ENCODE measurements at regions not wholly inside any gene's neighbourhood (a gene's known extent, or its start where the extent isn't known, plus 50 kb on each side); places are given as distances from the start of the nearest gene placed in this dataset.

DNA sequence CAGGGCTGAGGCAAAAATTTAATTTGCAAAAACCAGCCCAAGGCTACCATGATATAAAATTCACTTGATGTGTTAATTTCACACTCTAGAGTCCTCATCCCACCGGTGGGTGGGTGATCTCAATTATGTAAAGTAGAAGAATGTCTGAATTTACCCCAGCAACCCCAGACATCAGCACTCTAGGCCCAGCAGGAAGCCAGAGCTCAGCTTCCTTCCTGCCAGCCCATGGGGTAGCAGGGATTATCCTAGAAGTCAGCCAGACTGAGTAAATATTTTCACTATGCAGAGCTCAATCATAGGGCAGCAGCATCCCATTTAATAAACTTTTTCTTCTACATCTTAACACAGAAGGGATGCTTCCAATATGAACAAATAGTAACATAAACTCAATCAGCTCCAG is 71.0 kb downstream of the SIPA1L2 start:
- Histone ChIP-seq H3K9me1 (ENCODE audit: control insufficient read depth, insufficient read depth, low read length) (no peaks in the 10 kb centered on the region), H3K36me3 (ENCODE audit: control insufficient read depth, insufficient read depth, low read length) (no peaks in the 10 kb centered on the region), H3K27me3 (ENCODE audit: control insufficient read depth in 2 of 2, insufficient read depth in 2 of 2, low read length in 2 of 2) (no peaks in the 10 kb centered on the region), H3K27ac (ENCODE audit: extremely low read depth, low read depth, low read length) (no peak overlapping the region), H3K9me3 (replicated peaks; ENCODE audit: control insufficient read depth, insufficient read depth, low read depth, low read length) (no peaks in the 10 kb centered on the region), H2AFZ (ENCODE audit: low read depth, low read length) (no peak overlapping the region), H3K4me3 (no peak overlapping the region), H3K4me1 (replicated peaks in 1 of 2; ENCODE audit: control insufficient read depth in 2 of 2, insufficient read depth in 2 of 2, low read length in 2 of 2) (no peaks in the 10 kb centered on the region), H4K20me1 (replicated peaks; ENCODE audit: control insufficient read depth, insufficient read depth, low read length) (no peaks in the 10 kb centered on the region), H3K9ac (ENCODE audit: insufficient read depth in 1 of 2, low read depth in 2 of 2, low read length in 2 of 2) (no peak overlapping the region), H3K4me2 (ENCODE audit: insufficient read depth, low read length) (no peak overlapping the region), H3K79me2 (ENCODE audit: control insufficient read depth, insufficient read depth, low read length) (no peaks in the 10 kb centered on the region)
- no peak for FAIRE-seq
- ChIA-PET CTCF (ENCODE audit: low intra/inter-chr PET ratio) (no interaction called here), POLR2A (no interaction called here)
- no peak for DNase-seq (ENCODE audit: extremely low read depth in 1 of 4, low spot score in 3 of 4)
- no TSS peak for BruUV-seq (replicated peaks)
- ATAC-seq: no peak
- in situ Hi-C loops (cut with MboI): no loop called here
- 0% methylated on average over 1 of the region's 1 CpG for WGBS (ENCODE audit: insufficient coverage, low coverage, missing lambda C conversion rate)
- intact Hi-C loops (cut with micrococcal nuclease): no loop called here
- TF ChIP-seq POLR3G (IDR thresholded peaks at IDR 0.05; ENCODE audit: extremely low read depth, insufficient read length, insufficient replicate concordance) (no peak), MED1 (CRISPR knock-in tag; IDR thresholded peaks at IDR 0.05; ENCODE audit: borderline replicate concordance) (no peak), NCOA4 (IDR thresholded peaks at IDR 0.05; ENCODE audit: partially characterized antibody) (no peak), WHSC1 (IDR thresholded peaks at IDR 0.05; ENCODE audit: low read length) (no peak), STAT5A (IDR thresholded peaks at IDR 0.05; ENCODE audit: borderline replicate concordance, low read length) (no peak), ZFP1 (CRISPR knock-in tag; IDR thresholded peaks at IDR 0.05) (no peak), FOXA1 (IDR thresholded peaks at IDR 0.05; ENCODE audit: borderline replicate concordance) (no peak), ZNF140 (CRISPR knock-in tag; IDR thresholded peaks at IDR 0.05) (no peak), RBFOX2 (IDR thresholded peaks at IDR 0.05; ENCODE audit: low read depth, low read length) (no peak), YY1 (IDR thresholded peaks at IDR 0.05; ENCODE audit: borderline replicate concordance in 1 of 3, control insufficient read depth in 1 of 3, extremely low read depth in 1 of 3, insufficient read depth in 3 of 3, insufficient read length in 1 of 3, insufficient replicate concordance in 2 of 3, low read depth in 1 of 3, low read length in 2 of 3) (no peak), U2AF2 (optimal IDR thresholded peaks at IDR 0.05; ENCODE audit: low read depth, low read length) (no peak)
- TF ChIP-seq, protein P1, sequence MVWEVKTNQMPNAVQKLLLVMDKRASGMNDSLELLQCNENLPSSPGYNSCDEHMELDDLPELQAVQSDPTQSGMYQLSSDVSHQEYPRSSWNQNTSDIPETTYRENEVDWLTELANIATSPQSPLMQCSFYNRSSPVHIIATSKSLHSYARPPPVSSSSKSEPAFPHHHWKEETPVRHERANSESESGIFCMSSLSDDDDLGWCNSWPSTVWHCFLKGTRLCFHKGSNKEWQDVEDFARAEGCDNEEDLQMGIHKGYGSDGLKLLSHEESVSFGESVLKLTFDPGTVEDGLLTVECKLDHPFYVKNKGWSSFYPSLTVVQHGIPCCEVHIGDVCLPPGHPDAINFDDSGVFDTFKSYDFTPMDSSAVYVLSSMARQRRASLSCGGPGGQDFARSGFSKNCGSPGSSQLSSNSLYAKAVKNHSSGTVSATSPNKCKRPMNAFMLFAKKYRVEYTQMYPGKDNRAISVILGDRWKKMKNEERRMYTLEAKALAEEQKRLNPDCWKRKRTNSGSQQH (CRISPR knock-in tag; IDR thresholded peaks at IDR 0.05): no peak
- TF ChIP-seq, protein P2, sequence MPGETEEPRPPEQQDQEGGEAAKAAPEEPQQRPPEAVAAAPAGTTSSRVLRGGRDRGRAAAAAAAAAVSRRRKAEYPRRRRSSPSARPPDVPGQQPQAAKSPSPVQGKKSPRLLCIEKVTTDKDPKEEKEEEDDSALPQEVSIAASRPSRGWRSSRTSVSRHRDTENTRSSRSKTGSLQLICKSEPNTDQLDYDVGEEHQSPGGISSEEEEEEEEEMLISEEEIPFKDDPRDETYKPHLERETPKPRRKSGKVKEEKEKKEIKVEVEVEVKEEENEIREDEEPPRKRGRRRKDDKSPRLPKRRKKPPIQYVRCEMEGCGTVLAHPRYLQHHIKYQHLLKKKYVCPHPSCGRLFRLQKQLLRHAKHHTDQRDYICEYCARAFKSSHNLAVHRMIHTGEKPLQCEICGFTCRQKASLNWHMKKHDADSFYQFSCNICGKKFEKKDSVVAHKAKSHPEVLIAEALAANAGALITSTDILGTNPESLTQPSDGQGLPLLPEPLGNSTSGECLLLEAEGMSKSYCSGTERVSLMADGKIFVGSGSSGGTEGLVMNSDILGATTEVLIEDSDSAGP (CRISPR knock-in tag; IDR thresholded peaks at IDR 0.05): no peak
- TF ChIP-seq, protein P3, sequence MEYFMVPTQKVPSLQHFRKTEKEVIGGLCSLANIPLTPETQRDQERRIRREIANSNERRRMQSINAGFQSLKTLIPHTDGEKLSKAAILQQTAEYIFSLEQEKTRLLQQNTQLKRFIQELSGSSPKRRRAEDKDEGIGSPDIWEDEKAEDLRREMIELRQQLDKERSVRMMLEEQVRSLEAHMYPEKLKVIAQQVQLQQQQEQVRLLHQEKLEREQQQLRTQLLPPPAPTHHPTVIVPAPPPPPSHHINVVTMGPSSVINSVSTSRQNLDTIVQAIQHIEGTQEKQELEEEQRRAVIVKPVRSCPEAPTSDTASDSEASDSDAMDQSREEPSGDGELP (CRISPR knock-in tag; IDR thresholded peaks at IDR 0.05; ENCODE audit: borderline replicate concordance): no peak
- TF ChIP-seq, protein P4, sequence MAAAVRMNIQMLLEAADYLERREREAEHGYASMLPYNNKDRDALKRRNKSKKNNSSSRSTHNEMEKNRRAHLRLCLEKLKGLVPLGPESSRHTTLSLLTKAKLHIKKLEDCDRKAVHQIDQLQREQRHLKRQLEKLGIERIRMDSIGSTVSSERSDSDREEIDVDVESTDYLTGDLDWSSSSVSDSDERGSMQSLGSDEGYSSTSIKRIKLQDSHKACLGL (CRISPR knock-in tag; IDR thresholded peaks at IDR 0.05; ENCODE audit: borderline replicate concordance, poor library complexity, severe bottlenecking): no peak
- TF ChIP-seq, protein P5, sequence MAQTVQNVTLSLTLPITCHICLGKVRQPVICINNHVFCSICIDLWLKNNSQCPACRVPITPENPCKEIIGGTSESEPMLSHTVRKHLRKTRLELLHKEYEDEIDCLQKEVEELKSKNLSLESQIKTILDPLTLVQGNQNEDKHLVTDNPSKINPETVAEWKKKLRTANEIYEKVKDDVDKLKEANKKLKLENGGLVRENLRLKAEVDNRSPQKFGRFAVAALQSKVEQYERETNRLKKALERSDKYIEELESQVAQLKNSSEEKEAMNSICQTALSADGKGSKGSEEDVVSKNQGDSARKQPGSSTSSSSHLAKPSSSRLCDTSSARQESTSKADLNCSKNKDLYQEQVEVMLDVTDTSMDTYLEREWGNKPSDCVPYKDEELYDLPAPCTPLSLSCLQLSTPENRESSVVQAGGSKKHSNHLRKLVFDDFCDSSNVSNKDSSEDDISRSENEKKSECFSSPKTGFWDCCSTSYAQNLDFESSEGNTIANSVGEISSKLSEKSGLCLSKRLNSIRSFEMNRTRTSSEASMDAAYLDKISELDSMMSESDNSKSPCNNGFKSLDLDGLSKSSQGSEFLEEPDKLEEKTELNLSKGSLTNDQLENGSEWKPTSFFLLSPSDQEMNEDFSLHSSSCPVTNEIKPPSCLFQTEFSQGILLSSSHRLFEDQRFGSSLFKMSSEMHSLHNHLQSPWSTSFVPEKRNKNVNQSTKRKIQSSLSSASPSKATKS (CRISPR knock-in tag; IDR thresholded peaks at IDR 0.05): no peak

Data from K562 (cell line).